ENCODE measurements at regions not wholly inside any gene's neighbourhood (a gene's known extent, or its start where the extent isn't known, plus 50 kb on each side); places are given as distances from the start of the nearest gene placed in this dataset.

DNA sequence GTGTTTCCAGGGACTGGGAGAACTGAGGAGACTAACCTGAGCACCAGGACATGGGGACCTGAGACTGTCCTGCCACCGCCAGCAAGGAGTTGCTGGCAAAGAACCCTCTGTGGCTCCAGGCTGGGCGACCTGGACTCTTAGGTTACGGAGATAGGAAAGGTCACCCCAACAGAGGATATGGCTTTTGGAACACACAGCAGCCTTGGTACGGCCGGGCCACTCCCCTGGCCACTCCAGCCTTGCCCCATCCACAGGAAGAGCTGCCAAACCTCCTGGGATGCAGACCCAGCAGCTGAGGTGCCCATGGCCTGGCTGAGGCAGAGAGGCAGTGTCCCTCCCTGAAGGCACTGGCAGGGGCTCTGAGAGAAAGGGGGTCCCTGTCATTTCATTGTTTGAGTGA lies 137.8 kb downstream of the OAT start:
- TF ChIP-seq, protein P1, sequence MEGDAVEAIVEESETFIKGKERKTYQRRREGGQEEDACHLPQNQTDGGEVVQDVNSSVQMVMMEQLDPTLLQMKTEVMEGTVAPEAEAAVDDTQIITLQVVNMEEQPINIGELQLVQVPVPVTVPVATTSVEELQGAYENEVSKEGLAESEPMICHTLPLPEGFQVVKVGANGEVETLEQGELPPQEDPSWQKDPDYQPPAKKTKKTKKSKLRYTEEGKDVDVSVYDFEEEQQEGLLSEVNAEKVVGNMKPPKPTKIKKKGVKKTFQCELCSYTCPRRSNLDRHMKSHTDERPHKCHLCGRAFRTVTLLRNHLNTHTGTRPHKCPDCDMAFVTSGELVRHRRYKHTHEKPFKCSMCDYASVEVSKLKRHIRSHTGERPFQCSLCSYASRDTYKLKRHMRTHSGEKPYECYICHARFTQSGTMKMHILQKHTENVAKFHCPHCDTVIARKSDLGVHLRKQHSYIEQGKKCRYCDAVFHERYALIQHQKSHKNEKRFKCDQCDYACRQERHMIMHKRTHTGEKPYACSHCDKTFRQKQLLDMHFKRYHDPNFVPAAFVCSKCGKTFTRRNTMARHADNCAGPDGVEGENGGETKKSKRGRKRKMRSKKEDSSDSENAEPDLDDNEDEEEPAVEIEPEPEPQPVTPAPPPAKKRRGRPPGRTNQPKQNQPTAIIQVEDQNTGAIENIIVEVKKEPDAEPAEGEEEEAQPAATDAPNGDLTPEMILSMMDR (IDR thresholded peaks at IDR 0.05) = no peak
- no peak for DNase-seq
- H3K9ac ChIP-seq (ENCODE audit: low read depth in 2 of 2, low read length in 2 of 2) = no peak overlapping the region
- H3K36me3 ChIP-seq = no peaks in the 10 kb centered on the region
- no peaks in the 10 kb centered on the region for H3K27me3 ChIP-seq
- H3K9me3 ChIP-seq = no peaks in the 10 kb centered on the region
- H3K4me1 ChIP-seq = no peaks in the 10 kb centered on the region
- intact Hi-C loops (cut with DNase I) = no loop called here
- no peak overlapping the region for H3K27ac ChIP-seq
- no peak overlapping the region for H3K4me3 ChIP-seq

DNA sequence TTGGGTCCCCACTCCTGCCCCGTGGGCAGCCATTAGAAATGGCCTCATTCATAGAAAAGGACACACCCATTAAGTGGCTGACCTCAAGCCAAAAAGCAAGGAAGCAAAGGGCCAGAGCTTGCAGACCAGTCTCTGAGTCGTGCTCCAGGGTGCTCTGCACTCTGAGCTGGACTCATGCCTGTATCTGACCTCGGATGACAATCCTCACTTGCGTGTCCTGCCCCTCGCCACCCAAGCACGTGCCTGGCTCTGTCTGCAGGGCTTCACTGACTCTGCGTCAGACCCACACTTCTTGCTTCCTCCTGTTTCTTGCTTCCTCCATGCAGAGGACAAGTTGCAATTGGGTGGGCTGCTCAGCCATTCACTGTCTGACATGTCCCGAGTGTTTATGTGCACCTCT lies 138.8 kb downstream of the OAT start:
- no peak for DNase-seq
- no peak overlapping the region for H3K4me3 ChIP-seq
- TF ChIP-seq, protein P1 (IDR thresholded peaks at IDR 0.05) = no peak
- intact Hi-C loops (cut with DNase I) = no loop called here
- H3K27me3 ChIP-seq = no peaks in the 10 kb centered on the region
- no peaks in the 10 kb centered on the region for H3K9me3 ChIP-seq
- H3K36me3 ChIP-seq = no peaks in the 10 kb centered on the region
- no peak overlapping the region for H3K9ac ChIP-seq (ENCODE audit: low read depth in 2 of 2, low read length in 2 of 2)
- no peaks in the 10 kb centered on the region for H3K4me1 ChIP-seq
- no peak overlapping the region for H3K27ac ChIP-seq

DNA sequence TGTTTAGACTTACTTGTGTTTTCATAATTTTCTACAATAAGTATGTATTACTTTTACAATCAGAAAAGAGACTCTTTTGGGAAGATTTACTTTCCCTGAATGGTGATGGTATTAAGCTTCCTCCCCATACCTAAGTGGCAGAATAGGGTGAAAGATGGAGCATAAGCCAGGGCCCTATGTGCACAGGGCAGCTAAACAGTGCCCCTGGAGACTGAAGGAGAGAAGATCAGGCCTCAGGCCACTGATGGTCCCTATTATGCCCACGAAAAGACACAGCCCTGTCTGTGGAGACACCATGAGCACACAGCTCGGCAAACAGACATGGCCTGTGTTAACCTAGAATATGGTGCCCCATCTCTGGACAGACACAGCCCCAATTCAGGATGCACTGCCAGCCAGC lies 139.4 kb downstream of the OAT start:
- H3K27ac ChIP-seq = no peak overlapping the region
- no peaks in the 10 kb centered on the region for H3K9me3 ChIP-seq
- intact Hi-C loops (cut with DNase I) = no loop called here
- DNase-seq = no peak
- H3K4me1 ChIP-seq = no peaks in the 10 kb centered on the region
- H3K36me3 ChIP-seq = no peaks in the 10 kb centered on the region
- H3K9ac ChIP-seq (ENCODE audit: low read depth in 2 of 2, low read length in 2 of 2) = no peak overlapping the region
- no peak overlapping the region for H3K4me3 ChIP-seq
- H3K27me3 ChIP-seq = no peaks in the 10 kb centered on the region
- TF ChIP-seq, protein P1 (IDR thresholded peaks at IDR 0.05) = no peak

DNA sequence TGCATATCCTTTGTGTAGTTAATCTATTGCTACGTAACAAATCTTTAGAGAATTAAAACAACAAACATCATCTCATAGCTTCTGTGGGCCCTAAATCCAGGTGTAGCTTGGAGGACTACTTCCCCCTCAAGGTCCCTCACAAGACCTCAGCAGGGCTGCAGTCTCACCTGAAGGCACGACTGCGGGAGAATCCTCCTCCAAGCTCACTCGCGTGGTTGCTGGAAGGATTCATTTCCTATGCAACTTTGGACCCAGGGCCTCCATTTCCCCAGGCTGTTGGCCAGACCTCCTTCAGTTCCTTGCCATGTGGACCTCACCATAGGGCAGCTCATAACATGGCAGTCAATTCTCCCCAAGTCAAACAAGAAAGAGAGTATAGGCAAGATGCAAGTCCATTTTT lies 140.4 kb downstream of the OAT start:
- H3K9ac ChIP-seq (ENCODE audit: low read depth in 2 of 2, low read length in 2 of 2) = no peak overlapping the region
- no peaks in the 10 kb centered on the region for H3K36me3 ChIP-seq
- DNase-seq = no peak
- TF ChIP-seq, protein P1 (IDR thresholded peaks at IDR 0.05) = no peak
- H3K4me3 ChIP-seq = no peak overlapping the region
- H3K9me3 ChIP-seq = no peaks in the 10 kb centered on the region
- H3K27ac ChIP-seq = no peak overlapping the region
- H3K4me1 ChIP-seq = no peaks in the 10 kb centered on the region
- intact Hi-C loops (cut with DNase I) = no loop called here
- no peaks in the 10 kb centered on the region for H3K27me3 ChIP-seq

DNA sequence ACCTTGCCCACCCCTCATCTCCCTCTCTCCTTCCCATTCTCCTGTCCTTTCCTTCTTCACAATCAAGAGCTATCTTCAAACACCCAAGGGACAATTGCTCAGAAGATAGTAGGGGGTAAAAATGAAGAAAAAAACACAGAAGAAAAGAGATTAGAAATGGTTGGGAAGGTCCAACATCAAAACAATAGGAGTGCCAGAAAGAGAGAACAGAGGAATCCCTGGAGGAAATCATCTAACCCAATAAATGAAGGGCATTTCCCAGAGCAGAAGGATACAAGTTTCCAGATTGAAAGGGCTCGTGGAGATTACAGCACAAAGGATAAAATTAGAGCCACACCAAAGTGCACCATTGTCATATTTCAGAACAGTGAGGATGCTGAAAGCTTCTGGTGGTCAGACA lies 145.6 kb downstream of the OAT start:
- H3K27me3 ChIP-seq = no peaks in the 10 kb centered on the region
- no peak for DNase-seq
- H3K9me3 ChIP-seq = no peaks in the 10 kb centered on the region
- TF ChIP-seq, protein P1 (IDR thresholded peaks at IDR 0.05) = no peak
- H3K36me3 ChIP-seq = no peaks in the 10 kb centered on the region
- H3K27ac ChIP-seq = no peak overlapping the region
- no peak overlapping the region for H3K4me3 ChIP-seq
- H3K4me1 ChIP-seq = no peaks in the 10 kb centered on the region
- H3K9ac ChIP-seq (ENCODE audit: low read depth in 2 of 2, low read length in 2 of 2) = no peak overlapping the region
- intact Hi-C loops (cut with DNase I) = no loop called here

DNA sequence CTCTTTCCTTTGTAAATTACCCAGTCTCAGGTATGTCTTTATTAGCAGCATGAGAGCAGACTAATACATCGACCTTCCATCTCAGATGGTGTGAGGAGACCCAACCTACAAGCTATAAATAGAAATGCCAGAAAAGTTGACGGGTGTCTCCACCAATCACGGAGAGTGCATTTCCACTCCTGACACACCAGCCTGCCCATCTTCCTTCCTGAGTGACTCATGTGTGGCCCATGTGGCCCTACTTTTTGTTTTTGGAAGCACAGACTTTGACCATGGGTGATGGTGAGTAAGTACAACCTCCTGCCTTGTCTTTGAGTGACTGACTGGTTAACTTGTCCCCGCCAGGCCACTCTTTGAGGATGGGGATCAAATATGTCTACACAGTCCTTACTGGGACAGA lies 147.0 kb downstream of the OAT start:
- Histone ChIP-seq H3K4me1 (no peaks in the 10 kb centered on the region), H3K9me3 (no peaks in the 10 kb centered on the region), H3K36me3 (no peaks in the 10 kb centered on the region), H3K27ac (no peak overlapping the region), H3K27me3 (no peaks in the 10 kb centered on the region), H3K4me3 (no peak overlapping the region), H3K9ac (ENCODE audit: low read depth in 2 of 2, low read length in 2 of 2) (no peak overlapping the region)
- intact Hi-C loops (cut with DNase I) = no loop called here
- TF ChIP-seq, protein P1 (IDR thresholded peaks at IDR 0.05) = no peak
- no peak for DNase-seq

Measured in colonic mucosa (tissue), 4 donors.